ENCODE measurements at regions not wholly inside any gene's neighbourhood (a gene's known extent, or its start where the extent isn't known, plus 50 kb on each side); places are given as distances from the start of the nearest gene placed in this dataset.

DNA sequence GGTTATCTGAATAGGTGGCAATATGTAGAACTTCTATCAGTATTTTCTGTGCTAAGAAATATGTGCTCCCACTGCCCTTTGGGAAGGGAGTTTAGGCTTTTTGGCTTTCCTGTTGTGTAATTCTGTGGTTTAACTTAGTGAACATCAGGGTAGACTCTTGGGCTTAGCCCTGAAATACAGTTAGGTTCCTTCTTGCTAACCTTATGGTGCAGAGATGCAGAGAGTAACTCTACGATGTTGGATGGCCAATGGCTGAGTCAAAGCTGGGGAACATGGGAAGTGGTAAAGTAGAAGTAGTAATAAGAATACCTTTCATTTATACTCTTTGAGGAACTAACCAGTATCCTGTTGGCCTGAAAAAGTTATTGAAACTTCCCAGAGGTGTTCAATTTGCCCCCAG lies 80.8 kb upstream of the IL12A start:
- H3K79me2 ChIP-seq (ENCODE audit: insufficient read depth): no peaks in the 10 kb centered on the region
- no peaks in the 10 kb centered on the region for H3K27me3 ChIP-seq (ENCODE audit: insufficient read depth)
- H3K4me3 ChIP-seq (ENCODE audit: low read depth in 2 of 2, low read length in 1 of 2): no peak overlapping the region
- DNase-seq: no peak
- peaks cover 0 to 2% of the 10 kb centered on the region in 2 experiments; a peak in 1 of 4 replicates for H3K4me1 ChIP-seq (ENCODE audit: control insufficient read depth in 1 of 2, insufficient read depth in 2 of 2, low read depth in 1 of 2, low read length in 1 of 2)
- no peaks in the 10 kb centered on the region for H3K9me3 ChIP-seq
- no peaks in the 10 kb centered on the region for H3F3A ChIP-seq (replicated peaks; ENCODE audit: insufficient read depth)
- POLR2A ChIA-PET: no interaction called here
- H2AFZ ChIP-seq (ENCODE audit: low read depth): no peak overlapping the region
- H3K9me2 ChIP-seq: no peaks in the 10 kb centered on the region
- H3K9ac ChIP-seq: no peak overlapping the region
- no peak overlapping the region for H3K27ac ChIP-seq (ENCODE audit: low read depth in 2 of 2, low read length in 1 of 2)
- no peak overlapping the region for H3K4me2 ChIP-seq
- 94% methylated on average over 1 of the region's 1 CpG for WGBS (ENCODE audit: low lambda C conversion rate)
- CTCF ChIA-PET: interaction anchor here (1.6 kb wide), 2 partner anchors 9 to 81 kb away, joined by 4 to 7 read pairs; partner anchors contain the start of gene IL12A
- TF ChIP-seq FOXJ3 (CRISPR knock-in tag; IDR thresholded peaks at IDR 0.05) (no peak), MXI1 (IDR thresholded peaks at IDR 0.05; ENCODE audit: low read depth, low read length) (no peak), SIN3A (IDR thresholded peaks at IDR 0.05; ENCODE audit: borderline replicate concordance, low read depth, low read length) (no peak), FOXM1 (IDR thresholded peaks at IDR 0.05; ENCODE audit: low read depth) (no peak), GABPA (IDR thresholded peaks at IDR 0.05; ENCODE audit: low read depth) (no peak), RXRA (IDR thresholded peaks at IDR 0.05; ENCODE audit: borderline replicate concordance, low read depth) (no peak), EZH2phosphoT487 (IDR thresholded peaks at IDR 0.05; ENCODE audit: borderline replicate concordance, low read depth) (no peak), SMC3 (IDR thresholded peaks at IDR 0.05; ENCODE audit: low read depth, low read length) (no peak), TEAD4 (IDR thresholded peaks at IDR 0.05; ENCODE audit: borderline replicate concordance, insufficient read depth) (no peak)
- TF ChIP-seq, protein P1, sequence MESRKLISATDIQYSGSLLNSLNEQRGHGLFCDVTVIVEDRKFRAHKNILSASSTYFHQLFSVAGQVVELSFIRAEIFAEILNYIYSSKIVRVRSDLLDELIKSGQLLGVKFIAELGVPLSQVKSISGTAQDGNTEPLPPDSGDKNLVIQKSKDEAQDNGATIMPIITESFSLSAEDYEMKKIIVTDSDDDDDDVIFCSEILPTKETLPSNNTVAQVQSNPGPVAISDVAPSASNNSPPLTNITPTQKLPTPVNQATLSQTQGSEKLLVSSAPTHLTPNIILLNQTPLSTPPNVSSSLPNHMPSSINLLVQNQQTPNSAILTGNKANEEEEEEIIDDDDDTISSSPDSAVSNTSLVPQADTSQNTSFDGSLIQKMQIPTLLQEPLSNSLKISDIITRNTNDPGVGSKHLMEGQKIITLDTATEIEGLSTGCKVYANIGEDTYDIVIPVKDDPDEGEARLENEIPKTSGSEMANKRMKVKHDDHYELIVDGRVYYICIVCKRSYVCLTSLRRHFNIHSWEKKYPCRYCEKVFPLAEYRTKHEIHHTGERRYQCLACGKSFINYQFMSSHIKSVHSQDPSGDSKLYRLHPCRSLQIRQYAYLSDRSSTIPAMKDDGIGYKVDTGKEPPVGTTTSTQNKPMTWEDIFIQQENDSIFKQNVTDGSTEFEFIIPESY (IDR thresholded peaks at IDR 0.05; ENCODE audit: borderline replicate concordance, low read depth): no peak
- TF ChIP-seq, protein P2, sequence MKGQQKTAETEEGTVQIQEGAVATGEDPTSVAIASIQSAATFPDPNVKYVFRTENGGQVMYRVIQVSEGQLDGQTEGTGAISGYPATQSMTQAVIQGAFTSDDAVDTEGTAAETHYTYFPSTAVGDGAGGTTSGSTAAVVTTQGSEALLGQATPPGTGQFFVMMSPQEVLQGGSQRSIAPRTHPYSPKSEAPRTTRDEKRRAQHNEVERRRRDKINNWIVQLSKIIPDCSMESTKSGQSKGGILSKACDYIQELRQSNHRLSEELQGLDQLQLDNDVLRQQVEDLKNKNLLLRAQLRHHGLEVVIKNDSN (IDR thresholded peaks at IDR 0.05; ENCODE audit: borderline replicate concordance, low read depth): no peak
- no peaks in the 10 kb centered on the region for H4K20me1 ChIP-seq (ENCODE audit: insufficient read depth)
- H3K36me3 ChIP-seq (replicated peaks in 1 of 2; ENCODE audit: control insufficient read depth in 1 of 2, insufficient read depth in 2 of 2, low read length in 1 of 2): no peaks in the 10 kb centered on the region

DNA sequence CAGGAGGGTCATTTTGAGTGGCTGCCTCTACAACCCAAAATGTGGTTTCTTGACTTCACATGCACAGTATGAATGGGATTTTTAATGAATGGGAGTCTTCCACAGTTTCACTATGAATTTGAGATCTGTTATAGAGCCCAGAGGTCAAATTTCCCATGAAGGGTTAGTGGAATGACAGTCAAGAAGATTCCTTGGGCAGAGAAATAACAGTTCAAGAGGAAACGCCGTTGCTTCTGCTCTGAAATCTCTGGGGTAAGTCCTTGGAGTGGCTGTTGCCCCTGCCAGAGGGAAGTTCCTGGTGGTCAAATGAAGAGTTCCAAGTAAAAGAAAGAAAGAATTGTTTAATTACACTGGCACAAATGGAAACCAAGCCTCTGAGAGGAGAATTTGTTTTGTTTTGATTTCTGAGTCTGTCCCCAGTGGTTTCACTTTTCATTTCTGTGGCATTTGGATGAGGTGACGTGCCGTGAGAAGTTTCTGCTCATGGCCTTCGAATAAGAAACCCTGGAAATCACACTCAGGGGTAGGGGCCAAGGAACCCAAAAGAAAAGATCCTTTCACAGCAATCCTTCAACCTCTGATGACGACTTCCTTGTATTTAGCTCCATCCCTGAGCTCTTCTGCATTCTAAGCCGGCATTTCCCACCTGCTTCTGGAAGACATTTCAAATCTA lies 77.5 kb upstream of the IL12A start:
- ChIA-PET POLR2A (no interaction called here), CTCF (interaction anchor here (0.6 to 1.7 kb wide), 2 partner anchors 78 kb away, joined by 3 to 7 read pairs; partner anchors contain the start of gene IL12A)
- Histone ChIP-seq H3K4me3 (ENCODE audit: low read depth in 2 of 2, low read length in 1 of 2) (no peak overlapping the region), H3K27me3 (ENCODE audit: insufficient read depth) (no peaks in the 10 kb centered on the region), H3K36me3 (replicated peaks in 1 of 2; ENCODE audit: control insufficient read depth in 1 of 2, insufficient read depth in 2 of 2, low read length in 1 of 2) (no peaks in the 10 kb centered on the region), H3K9me3 (no peaks in the 10 kb centered on the region), H3K27ac (ENCODE audit: low read depth in 2 of 2, low read length in 1 of 2) (no peak overlapping the region), H3F3A (replicated peaks; ENCODE audit: insufficient read depth) (no peaks in the 10 kb centered on the region), H4K20me1 (ENCODE audit: insufficient read depth) (no peaks in the 10 kb centered on the region), H3K9ac (no peak overlapping the region), H3K79me2 (ENCODE audit: insufficient read depth) (no peaks in the 10 kb centered on the region), H3K9me2 (no peaks in the 10 kb centered on the region), H3K4me1 (ENCODE audit: control insufficient read depth in 1 of 2, insufficient read depth in 2 of 2, low read depth in 1 of 2, low read length in 1 of 2) (no peaks in the 10 kb centered on the region; a peak in 1 of 4 replicates), H2AFZ (ENCODE audit: low read depth) (peak overlapping the region; percentile 39; the same call in 1 of the 2 replicates), H3K4me2 (no peak overlapping the region)
- 88% methylated on average over 7 of the region's 7 CpGs for WGBS (ENCODE audit: low lambda C conversion rate)
- TF ChIP-seq RAD21 (IDR thresholded peaks at IDR 0.05; ENCODE audit: low read length) (no peak), NFIC (IDR thresholded peaks at IDR 0.05; ENCODE audit: borderline replicate concordance) (no peak), EZH2phosphoT487 (IDR thresholded peaks at IDR 0.05; ENCODE audit: borderline replicate concordance, low read depth) (no peak)
- TF ChIP-seq, protein P3, sequence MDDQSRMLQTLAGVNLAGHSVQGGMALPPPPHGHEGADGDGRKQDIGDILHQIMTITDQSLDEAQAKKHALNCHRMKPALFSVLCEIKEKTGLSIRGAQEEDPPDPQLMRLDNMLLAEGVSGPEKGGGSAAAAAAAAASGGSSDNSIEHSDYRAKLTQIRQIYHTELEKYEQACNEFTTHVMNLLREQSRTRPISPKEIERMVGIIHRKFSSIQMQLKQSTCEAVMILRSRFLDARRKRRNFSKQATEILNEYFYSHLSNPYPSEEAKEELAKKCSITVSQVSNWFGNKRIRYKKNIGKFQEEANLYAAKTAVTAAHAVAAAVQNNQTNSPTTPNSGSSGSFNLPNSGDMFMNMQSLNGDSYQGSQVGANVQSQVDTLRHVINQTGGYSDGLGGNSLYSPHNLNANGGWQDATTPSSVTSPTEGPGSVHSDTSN (IDR thresholded peaks at IDR 0.05): no peak
- DNase-seq: no peak
